GM10266 (cell line): ENCODE measurements at regions not wholly inside any gene's neighbourhood (a gene's known extent, or its start where the extent isn't known, plus 50 kb on each side); places are given as distances from the start of the nearest gene placed in this dataset.

Experiments used
- DNase-seq: peaks from one replicate; pipeline ENCODE4 v3.0.0; 2012; ENCODE audit errors: extremely low spot score
- CTCF ChIP-seq: IDR thresholded peaks from 2 replicates; pipeline ENCODE4 v1.5.1; 2012; ENCODE audit warnings: mild to moderate bottlenecking, low read depth; ENCODE audit not compliant: control insufficient read depth, insufficient read depth; ENCODE audit errors: missing control alignments

- TF ChIP-seq CTCF = no peak
- DNase-seq = no peak
Measured at GRCh38 chr20:40748182-40748581, 59.1 kb upstream of the MAFB start.

- DNase-seq = no peak
- no peak for TF ChIP-seq CTCF
Measured at GRCh38 chr20:40749985-40750506, 61.0 kb upstream of the MAFB start.

- TF ChIP-seq CTCF = no peak
- no peak for DNase-seq
Measured at GRCh38 chr20:40750541-40751035, 61.6 kb upstream of the MAFB start.

GRCh38 chr20:40753472-40753871, 64.4 kb upstream of the MAFB start:
- TF ChIP-seq CTCF = no peak
- no peak for DNase-seq

GRCh38 chr20:40754339-40754943, 65.4 kb upstream of the MAFB start:
- no peak for TF ChIP-seq CTCF
- no peak for DNase-seq

GRCh38 chr20:40757087-40757486, 68.1 kb upstream of the MAFB start:
- no peak for TF ChIP-seq CTCF
- DNase-seq = no peak

GRCh38 chr20:40758790-40759189, 69.8 kb upstream of the MAFB start:
- no peak for DNase-seq
- TF ChIP-seq CTCF = no peak
